PC-9 (cell line): ENCODE measurements at regions not wholly inside any gene's neighbourhood (a gene's known extent, or its start where the extent isn't known, plus 50 kb on each side); places are given as distances from the start of the nearest gene placed in this dataset.
A peak's percentile ranks its signal among the peaks of the same experiment; 100 is the strongest.
"Not testable (repeated sequence)": the region's sequence is repeated elsewhere in the genome, so short reads cannot be mapped to it uniquely, and the experiment has no call there.

Experiments
- BruUV-seq: library from RNA; stranded (reverse); fragments of 400-500 nt; replicated peaks from 2 replicates; lab custom pipeline; 2021; lab: Mats Ljungman, UMichigan
- CTCF ChIA-PET: fragments of 300-600 bp; sonication (Branson Sonifier 250); formaldehyde crosslinking; loops from one replicate; lab custom pipeline; 2022; ENCODE audit warnings: antibody characterized with exemption; lab: Charles Lee
- POLR2A ChIA-PET: fragments of 300-600 bp; sonication (Branson Sonifier 250); formaldehyde crosslinking; loops from one replicate; lab custom pipeline; 2022; ENCODE audit warnings: antibody characterized with exemption; ENCODE audit not compliant: unreplicated experiment; lab: Charles Lee
- DNase-seq, 2 experiments: peaks; one replicate each; pipeline versions ENCODE4 v3.0.0 to v3.0.0-alpha.2; 2015 to 2022; ENCODE audit warnings: mixed read lengths in 1 of 2
- H2AFZ ChIP-seq: fragments of 200-600 bp; sonication (generic); 2 replicates; pipeline ENCODE4 v1.8.1; 2017; ENCODE audit warnings: antibody characterized with exemption
- H3F3A ChIP-seq: fragments of 200-600 bp; sonication (generic); 2 replicates; pipeline ENCODE4 v1.8.1; 2017; ENCODE audit warnings: antibody characterized with exemption, mild to moderate bottlenecking, low read depth; ENCODE audit not compliant: insufficient read depth
- H3K27ac ChIP-seq: fragments of 200-600 bp; sonication (generic); 2 replicates; pipeline ENCODE4 v1.6.1; 2016; ENCODE audit warnings: mixed run types
- H3K27me3 ChIP-seq: fragments of 200-600 bp; sonication (generic); 2 replicates; pipeline ENCODE4 v1.6.1; 2016; ENCODE audit warnings: low read depth, mixed run types; ENCODE audit not compliant: insufficient read depth
- H3K36me3 ChIP-seq: fragments of 200-600 bp; sonication (generic); 2 replicates; pipeline ENCODE4 v1.6.1; 2016; ENCODE audit warnings: low read depth, mixed run types
- H3K4me1 ChIP-seq: fragments of 200-600 bp; sonication (generic); replicated peaks from 2 replicates; pipeline ENCODE4 v1.6.1; 2016; ENCODE audit warnings: mixed run types; ENCODE audit not compliant: insufficient read depth
- H3K4me2 ChIP-seq: fragments of 200-600 bp; sonication (generic); 2 replicates; pipeline ENCODE4 v1.6.1; 2017; ENCODE audit warnings: mixed run types
- H3K4me3 ChIP-seq: fragments of 200-600 bp; sonication (generic); 2 replicates; pipeline ENCODE4 v1.6.1; 2016; ENCODE audit warnings: mixed run types
- H3K79me2 ChIP-seq: fragments of 200-600 bp; sonication (generic); 2 replicates; pipeline ENCODE4 v1.6.1; 2017; ENCODE audit warnings: low read depth, mixed run types
- H3K9me2 ChIP-seq: fragments of 200-600 bp; sonication (generic); 2 replicates; pipeline ENCODE4 v1.8.1; 2017; ENCODE audit warnings: mild to moderate bottlenecking; ENCODE audit not compliant: insufficient read depth
- H3K9me3 ChIP-seq: fragments of 200-600 bp; sonication (generic); 2 replicates; pipeline ENCODE4 v1.8.1; 2016; ENCODE audit warnings: low read depth; ENCODE audit not compliant: insufficient read depth
- H4K20me1 ChIP-seq: fragments of 200-600 bp; sonication (generic); 2 replicates; pipeline ENCODE4 v1.8.1; 2017; ENCODE audit not compliant: insufficient read depth
- EZH2 ChIP-seq: fragments of 200-600 bp; sonication (generic); IDR thresholded peaks from 2 replicates; pipeline ENCODE4 v1.8.0; 2017; ENCODE audit warnings: antibody characterized with exemption, low read depth
- intact Hi-C: fragments of 100-400 bp; cut with micrococcal nuclease; formaldehyde crosslinking; loops from one replicate; pipeline ENCODE4 v1.10.0; 2022; ENCODE audit not compliant: unreplicated experiment
- TF ChIP-seq, protein P1 (sequence below): fragments of 200-600 bp; sonication (generic); conservative IDR thresholded peaks from 2 replicates; pipeline ENCODE4 v1.6.1; 2017; ENCODE audit warnings: mixed run types, antibody characterized with exemption, mild to moderate bottlenecking, moderate library complexity

DNA sequence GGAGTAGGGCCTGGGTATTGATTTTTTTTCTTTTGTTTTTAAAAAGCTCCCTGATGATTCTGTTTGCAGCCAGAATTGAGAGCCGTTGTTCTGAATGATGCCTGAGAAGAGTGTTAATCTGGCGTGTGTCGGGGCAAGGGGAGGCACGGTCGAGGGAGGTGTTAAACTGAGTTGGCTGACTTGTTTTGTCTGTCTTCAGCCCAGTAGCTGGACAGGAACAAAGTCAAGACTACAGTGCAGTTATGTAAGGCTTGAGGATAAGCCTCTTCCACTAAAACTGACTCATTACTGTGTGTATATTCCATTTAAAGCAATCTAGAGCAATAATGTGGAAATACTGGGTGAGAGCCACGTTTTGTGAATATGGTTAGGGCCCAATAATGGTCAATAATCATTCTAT is 119.0 kb upstream of the DLG1 start:
- no peaks in the 10 kb centered on the region for H3K79me2 ChIP-seq
- no peak overlapping the region for H3K4me2 ChIP-seq
- H3K4me3 ChIP-seq: no peak overlapping the region
- no peaks in the 10 kb centered on the region for H3K36me3 ChIP-seq
- no peak overlapping the region for H3K27ac ChIP-seq
- ChIA-PET POLR2A (no interaction called here), CTCF (no interaction called here)
- H4K20me1 ChIP-seq: no peaks in the 10 kb centered on the region
- H3K4me1 ChIP-seq: peaks cover 16% of the 10 kb centered on the region
- peaks cover 22% of the 10 kb centered on the region for H3F3A ChIP-seq
- H3K9me3 ChIP-seq: no peaks in the 10 kb centered on the region
- no TSS peak for BruUV-seq
- no peaks in the 10 kb centered on the region for H3K9me2 ChIP-seq
- DNase-seq: no peak
- intact Hi-C loops: no loop called here
- H3K27me3 ChIP-seq: no peaks in the 10 kb centered on the region
- TF ChIP-seq, protein P1, sequence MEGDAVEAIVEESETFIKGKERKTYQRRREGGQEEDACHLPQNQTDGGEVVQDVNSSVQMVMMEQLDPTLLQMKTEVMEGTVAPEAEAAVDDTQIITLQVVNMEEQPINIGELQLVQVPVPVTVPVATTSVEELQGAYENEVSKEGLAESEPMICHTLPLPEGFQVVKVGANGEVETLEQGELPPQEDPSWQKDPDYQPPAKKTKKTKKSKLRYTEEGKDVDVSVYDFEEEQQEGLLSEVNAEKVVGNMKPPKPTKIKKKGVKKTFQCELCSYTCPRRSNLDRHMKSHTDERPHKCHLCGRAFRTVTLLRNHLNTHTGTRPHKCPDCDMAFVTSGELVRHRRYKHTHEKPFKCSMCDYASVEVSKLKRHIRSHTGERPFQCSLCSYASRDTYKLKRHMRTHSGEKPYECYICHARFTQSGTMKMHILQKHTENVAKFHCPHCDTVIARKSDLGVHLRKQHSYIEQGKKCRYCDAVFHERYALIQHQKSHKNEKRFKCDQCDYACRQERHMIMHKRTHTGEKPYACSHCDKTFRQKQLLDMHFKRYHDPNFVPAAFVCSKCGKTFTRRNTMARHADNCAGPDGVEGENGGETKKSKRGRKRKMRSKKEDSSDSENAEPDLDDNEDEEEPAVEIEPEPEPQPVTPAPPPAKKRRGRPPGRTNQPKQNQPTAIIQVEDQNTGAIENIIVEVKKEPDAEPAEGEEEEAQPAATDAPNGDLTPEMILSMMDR: no peak
- TF ChIP-seq EZH2: no peak
- no peak overlapping the region for H2AFZ ChIP-seq

DNA sequence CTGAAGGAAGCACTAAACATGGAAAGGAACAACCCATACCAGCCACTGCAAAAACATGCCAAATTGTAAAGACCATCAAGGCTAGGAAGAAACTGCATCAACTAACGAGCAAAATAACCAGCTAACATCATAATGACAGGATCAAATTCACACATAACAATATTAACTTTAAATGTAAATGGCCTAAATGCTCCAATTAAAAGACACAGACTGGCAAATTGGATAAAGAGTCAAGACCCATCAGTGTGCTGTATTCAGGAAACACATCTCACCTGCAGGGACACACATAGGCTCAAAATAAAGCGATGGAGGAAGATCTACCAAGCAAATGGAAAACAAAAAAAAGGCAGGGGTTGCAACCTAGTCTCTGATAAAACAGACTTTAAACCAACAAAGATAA is 113.5 kb upstream of the DLG1 start:
- H2AFZ ChIP-seq, POLR2A ChIA-PET, CTCF ChIA-PET, H3K79me2 ChIP-seq, BruUV-seq, H3F3A ChIP-seq, H3K4me1 ChIP-seq, H3K27ac ChIP-seq, H3K27me3 ChIP-seq, H3K4me3 ChIP-seq, intact Hi-C loops, DNase-seq, H4K20me1 ChIP-seq, H3K9me2 ChIP-seq, H3K36me3 ChIP-seq, H3K4me2 ChIP-seq, H3K9me3 ChIP-seq: not testable (repeated sequence)

DNA sequence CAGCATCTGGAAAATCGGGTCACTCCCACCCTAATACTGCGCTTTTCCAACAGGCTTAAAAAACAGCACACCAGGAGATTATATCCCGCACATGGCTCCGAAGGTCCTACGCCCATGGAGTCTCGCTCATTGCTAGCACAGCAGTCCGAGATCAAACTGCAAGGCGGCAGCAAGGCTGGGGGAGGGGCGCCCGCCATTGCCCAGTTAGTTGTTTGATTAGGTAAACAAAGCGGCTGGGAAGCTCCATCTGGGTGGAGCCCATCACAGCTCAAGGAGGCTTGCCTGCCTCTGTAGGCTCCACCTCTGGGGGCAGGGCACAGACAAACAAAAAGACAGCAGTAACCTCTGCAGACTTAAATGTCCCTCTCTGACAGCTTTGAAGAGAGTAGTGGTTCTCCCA is 111.8 kb upstream of the DLG1 start:
- H3K4me3 ChIP-seq, CTCF ChIA-PET, H3K4me2 ChIP-seq, H3F3A ChIP-seq, H4K20me1 ChIP-seq, POLR2A ChIA-PET, H3K79me2 ChIP-seq, DNase-seq, H3K9me2 ChIP-seq, BruUV-seq, H3K36me3 ChIP-seq, intact Hi-C loops, H3K4me1 ChIP-seq, H3K9me3 ChIP-seq, H3K27ac ChIP-seq, H3K27me3 ChIP-seq, H2AFZ ChIP-seq: not testable (repeated sequence)

DNA sequence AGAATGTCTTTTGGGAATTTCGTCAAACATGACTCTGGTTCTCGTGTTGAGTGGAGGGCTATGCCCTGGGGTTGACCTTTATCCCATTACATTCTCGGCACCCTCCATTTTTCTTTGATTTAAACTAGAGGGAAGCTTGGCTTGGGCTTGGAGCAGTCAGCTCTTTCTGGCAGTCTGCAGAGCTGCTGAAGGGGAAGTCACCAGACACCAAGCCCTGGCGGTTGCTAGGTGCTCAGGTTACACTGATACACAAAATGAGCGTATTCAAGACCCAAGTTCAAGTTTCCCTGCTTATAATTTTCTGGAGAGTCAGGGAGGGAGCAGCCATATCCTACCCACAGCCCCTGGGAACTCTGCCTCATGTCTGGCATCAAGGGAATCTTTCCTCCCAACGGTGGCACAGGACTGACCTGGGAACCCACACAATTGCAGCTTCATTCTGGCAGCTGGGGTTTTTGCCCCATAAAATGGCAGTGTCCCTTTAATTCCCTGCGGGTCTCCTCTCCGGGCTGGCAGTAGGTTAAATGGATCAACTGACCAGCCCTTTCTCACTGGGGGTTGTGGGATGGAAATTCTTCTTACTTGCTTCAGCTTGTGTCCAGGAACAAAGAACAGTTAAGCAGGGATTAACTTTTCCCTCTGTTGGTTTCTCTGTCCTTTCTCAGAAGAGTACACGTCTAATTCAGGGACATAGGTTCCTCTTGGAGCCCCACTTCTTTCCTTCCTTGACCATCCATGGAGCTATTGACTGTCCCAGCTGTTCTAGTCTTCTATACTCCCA is 110.0 kb upstream of the DLG1 start:
- peak in 1 of 2 experiments; percentile 44 for DNase-seq
- no TSS peak for BruUV-seq
- Histone ChIP-seq H3K9me2 (no peaks in the 10 kb centered on the region), H4K20me1 (no peaks in the 10 kb centered on the region), H3F3A (no peaks in the 10 kb centered on the region), H3K4me3 (no peak overlapping the region), H3K4me1 (peaks cover 9% of the 10 kb centered on the region; the same call in 1 of the 2 replicates), H3K79me2 (no peaks in the 10 kb centered on the region), H3K27me3 (no peaks in the 10 kb centered on the region), H3K27ac (no peak overlapping the region), H3K4me2 (peak overlapping the region; percentile 2; the same call in 1 of the 2 replicates), H3K36me3 (no peaks in the 10 kb centered on the region), H3K9me3 (no peaks in the 10 kb centered on the region), H2AFZ (no peak overlapping the region)
- intact Hi-C loops: no loop called here
- TF ChIP-seq, protein P1: no peak
- TF ChIP-seq EZH2: no peak
- ChIA-PET POLR2A (interaction anchor here (0.6 to 0.7 kb wide), 3 partner anchors 73 to 109 kb away, joined by 3 to 4 read pairs (median 4); no protein-coding TSS in a partner anchor), CTCF (interaction anchor here (0.7 to 1.1 kb wide), 2 partner anchors 9 to 14 kb away, joined by 3 read pairs; no protein-coding TSS in a partner anchor)
